HG02840 (cell line): ENCODE measurements at regions not wholly inside any gene's neighbourhood (a gene's known extent, or its start where the extent isn't known, plus 50 kb on each side); places are given as distances from the start of the nearest gene placed in this dataset.
"Not testable (repeated sequence)": the region's sequence is repeated elsewhere in the genome, so short reads cannot be mapped to it uniquely, and the experiment has no call there.

Experiments
- ATAC-seq: cut with Tn5 transposase; IDR thresholded peaks from one replicate; pipeline ENCODE4 v1.9.1; 2021; ENCODE audit warnings: mild to moderate bottlenecking, moderate library complexity, moderate number of reproducible peaks; ENCODE audit not compliant: unreplicated experiment, low FRiP score

DNA sequence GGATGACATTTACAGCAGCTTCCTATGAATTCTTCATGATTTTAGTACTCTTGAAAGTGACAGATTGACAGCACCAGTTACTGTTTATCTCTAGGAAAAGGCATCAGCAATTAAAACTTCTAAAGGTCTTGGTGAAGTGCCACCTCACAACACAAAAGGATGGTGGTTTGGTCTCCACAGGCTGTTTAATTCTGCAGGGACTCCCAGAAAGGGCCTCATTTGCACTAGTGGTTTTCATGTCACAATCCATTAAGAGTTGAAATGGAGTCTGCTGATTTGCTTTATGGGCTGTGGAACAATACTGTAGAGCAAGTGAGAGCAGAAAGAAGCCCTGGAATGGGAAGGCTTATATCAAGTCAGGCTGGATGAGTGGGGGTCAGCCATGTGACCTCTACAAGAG lies 225.3 kb upstream of the KCNMB2 start:
- no peak for ATAC-seq

DNA sequence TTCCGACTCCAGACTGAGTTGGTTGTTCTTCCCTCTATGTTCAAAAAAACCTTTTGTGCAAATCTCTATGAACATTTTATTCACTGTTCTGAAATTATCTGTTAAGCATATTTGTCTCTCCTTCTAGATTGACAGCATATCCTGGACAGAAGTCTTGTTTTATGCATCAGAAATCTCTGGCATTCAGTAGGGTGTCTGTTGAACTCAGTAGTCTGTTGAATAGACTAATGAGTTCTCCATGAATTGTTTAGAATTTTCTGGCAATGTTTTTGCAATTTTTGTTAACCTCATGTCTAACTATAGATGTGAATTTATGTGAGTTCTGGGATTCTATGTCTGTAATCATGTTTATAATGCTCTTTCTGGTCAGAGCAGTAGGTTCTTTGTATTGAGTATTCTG lies 222.5 kb upstream of the KCNMB2 start:
- no peak for ATAC-seq

DNA sequence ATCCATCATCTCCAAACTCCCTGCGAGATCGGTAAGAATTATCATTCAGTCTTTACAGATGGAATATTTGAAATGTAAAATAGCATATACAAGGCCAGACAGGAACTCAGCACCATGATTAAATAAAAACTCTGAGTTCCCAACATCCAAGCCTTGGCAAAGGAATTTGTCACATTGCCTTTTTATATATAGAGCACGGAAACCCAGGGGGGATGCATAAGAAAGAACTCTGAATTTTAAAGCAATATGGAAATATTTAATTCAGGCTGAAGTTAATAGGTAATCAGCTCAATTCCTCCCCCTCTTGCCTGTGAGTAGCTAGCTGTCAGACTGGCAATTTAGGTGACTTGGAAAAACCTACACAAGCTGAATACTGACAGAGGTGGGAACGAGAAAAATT lies 217.9 kb upstream of the KCNMB2 start:
- ATAC-seq = no peak

DNA sequence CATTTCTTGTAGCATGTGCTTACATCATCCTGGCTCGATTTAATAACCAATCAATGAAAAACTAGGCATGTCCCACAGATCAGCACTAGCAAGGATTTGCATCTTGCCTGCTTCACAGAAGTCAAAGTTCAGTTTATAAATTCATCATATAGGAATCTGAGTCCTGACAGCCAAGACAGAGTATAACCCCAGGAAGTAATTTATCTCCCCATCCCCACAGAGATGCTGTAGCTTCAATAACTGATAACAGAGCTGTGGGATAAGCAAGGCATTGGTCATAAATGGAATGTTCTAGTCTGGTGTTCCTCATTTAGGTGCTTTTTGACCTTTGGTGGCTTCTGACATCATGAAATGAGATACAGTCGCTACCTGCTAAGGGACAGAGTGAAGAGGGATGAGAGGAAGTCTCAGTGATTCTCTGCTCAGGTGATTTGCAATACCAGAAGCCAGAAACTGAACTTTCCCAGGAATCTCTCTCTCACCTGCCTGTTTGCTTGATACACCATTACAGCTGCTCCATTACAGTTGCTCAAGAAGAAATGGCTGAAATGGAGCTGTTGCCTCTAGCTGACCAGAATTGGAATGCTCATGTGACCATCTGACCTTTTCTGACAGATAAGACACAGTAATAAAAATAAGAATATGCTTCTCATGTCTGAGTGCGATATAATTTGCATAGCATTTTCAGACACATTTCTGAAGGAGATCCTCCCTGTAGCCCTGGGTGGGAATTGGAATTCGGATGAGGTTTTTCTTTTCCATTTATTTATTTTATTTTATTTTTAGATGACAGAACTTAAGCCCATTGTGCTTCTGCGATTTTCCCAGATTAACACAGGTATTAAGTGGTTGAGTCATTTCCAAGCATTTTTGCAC lies 217.1 kb upstream of the KCNMB2 start:
- no peak for ATAC-seq

DNA sequence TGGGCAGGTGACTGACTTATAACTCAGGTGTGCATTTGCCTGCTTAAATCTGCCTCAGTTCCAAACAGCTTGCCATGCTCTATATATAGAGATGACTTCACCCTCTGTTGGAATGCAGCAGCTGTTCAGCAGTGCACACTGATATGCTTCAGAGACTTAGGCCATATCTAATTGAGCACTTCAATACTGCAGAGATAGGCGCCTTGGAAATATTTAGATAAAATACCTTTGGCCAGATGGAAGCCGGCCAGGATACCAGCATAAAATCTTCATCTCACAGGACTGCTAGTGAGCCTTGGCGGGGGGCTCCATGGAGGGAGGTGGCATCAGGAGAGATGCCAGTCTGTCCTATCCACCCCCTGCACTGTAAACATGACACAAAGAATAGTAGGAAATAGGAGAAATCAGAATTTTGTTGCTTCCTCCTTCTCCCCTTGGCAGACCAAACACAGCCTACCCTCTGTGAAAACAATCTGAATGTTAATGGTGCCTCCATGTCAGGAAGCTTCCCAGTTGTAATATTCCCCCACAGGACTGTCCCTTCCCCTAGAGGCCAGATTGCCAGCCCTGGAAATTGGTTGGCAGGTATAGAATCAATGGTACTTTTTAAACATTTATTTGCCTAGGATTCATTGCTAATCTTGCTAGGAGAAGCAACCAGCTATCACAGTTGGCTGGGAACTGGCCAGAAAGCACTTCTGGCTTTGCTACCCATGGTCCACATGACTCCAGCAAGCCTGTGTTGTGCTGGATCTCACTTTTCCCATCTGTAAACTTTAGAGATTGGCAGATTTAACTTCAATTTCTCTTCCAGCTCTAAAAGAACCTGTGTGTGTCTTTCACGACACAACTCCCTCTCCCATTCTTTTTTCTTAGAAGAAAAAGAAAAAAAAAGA lies 215.5 kb upstream of the KCNMB2 start:
- ATAC-seq = no peak

DNA sequence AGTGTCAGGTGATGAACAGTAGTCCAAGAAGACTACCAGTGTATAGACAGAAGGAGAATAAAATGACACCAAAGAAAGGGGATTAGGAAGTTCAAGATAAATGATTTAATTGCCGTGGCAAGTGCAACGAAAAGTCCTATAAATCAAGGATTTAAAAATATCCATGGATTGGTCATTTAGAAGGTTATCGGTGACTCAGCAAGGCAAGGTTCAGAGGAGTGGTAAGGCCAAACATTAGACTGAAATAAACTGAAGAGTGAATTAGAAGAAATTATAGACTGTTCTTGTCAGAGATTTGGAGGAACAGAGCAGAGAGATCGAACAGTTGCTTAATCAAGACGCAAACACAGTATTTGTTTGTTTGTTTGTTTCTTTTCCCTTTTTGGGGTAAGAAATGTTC lies 211.9 kb upstream of the KCNMB2 start:
- no peak for ATAC-seq

DNA sequence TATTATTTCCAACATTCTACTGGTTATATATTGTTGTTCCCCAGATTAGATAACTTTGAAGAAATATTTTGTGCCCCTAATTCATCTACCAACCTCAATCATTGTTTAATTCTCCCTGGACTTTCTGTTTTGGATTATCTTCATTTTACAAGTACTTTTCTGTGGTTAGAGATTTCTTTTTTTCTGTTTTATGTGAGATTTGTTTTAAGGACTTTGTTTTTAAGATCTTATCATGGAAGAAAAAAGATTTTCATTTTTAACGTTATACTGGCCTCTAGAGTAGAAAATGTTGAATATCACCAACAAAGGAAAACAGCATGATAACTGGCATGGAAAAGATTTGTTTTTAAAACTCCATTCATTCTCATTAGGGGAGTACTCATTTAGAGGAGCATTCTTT lies 210.9 kb upstream of the KCNMB2 start:
- ATAC-seq = no peak

DNA sequence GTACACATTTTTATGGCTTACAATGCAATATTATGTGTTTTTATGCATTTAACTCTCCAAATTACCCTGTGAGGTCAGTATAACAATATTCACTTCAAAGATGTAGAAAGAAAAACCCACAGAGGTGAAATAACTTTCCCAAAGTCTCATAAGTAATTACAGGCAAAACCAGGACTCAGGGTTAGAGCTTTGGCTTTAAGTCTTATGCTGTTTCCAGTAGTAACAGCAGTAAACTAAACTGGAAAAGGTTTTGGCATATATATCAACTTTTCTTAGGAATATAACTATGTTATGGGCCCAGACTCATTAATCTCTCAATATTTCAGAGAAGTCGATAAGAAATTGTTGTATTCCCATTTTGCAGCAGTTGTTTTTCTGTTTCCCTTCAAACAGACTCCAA lies 206.3 kb upstream of the KCNMB2 start:
- ATAC-seq = no peak

DNA sequence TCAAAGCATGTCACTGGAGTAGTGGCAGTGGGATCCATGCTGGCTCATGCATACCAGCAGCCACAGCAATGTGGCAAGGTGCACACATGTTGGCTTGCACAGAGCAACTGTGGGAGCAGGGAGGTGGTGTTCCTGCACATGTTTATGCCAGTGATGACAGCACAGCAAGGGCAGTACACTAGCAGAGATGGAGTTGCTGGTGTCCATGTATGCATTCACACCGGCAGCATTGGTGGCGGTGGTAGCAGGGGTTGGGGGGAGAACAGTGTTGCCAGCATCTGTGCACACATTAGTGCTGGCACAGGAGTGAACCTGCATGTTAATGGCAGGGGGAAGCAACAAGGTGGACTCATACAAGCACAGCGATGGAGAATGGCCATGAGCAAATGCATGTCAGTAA lies 202.0 kb upstream of the KCNMB2 start:
- ATAC-seq = no peak

DNA sequence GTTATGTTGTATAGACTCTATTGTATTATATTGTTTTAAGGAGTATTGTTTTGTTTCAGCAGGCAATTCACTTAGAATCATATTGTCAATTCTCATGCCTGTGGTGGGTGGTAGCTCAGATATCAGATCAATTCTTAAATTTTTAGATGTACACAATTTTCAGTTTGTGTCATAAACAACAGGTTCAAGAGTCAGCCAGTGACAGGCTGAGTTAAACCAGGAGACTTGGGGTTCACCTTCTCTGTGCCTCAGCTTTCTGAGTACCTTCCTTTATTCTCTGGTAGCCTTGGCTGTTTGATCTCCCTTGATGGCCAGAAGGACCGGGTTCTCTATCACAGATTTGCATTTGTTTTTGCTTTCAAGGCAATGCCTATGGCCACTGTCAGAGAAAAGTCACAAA lies 199.9 kb upstream of the KCNMB2 start:
- no peak for ATAC-seq

DNA sequence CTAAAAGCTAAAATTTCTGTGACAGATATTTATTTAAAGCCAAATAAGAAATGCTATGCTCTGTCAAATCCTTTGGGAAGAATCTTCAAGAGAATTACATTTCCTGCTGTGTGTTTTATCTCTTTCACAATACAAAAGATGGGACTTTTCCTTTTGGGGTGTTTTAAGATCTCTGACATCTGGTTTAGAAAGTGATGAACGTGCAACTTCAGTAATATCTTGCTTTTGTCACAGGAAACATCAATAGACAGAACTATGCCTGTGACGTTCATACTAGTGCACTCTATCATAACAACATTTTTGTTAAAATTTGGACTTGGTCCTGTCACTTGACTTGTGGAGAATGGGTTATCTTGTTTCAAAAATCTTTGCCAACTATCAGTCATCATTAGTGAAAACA lies 195.7 kb upstream of the KCNMB2 start:
- no peak for ATAC-seq

DNA sequence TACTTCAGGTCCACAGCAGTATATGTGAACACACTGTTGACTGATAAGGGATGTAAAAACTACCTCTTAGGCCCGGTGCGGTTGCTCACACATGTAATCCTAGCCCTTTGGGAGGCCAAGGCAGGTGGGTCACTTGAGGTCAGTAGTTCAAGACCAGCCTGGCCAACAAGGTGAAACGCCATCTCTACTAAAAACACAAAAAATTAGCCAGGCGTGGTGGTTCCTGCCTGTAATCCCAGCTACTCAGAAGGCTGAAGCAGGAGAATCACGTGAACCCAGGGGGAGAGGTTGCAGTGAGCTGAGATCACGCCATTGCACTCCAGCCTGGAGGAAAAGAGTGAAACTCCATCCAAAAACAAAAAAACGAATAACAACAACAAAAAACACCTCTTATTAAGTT lies 194.6 kb upstream of the KCNMB2 start:
- no peak for ATAC-seq

DNA sequence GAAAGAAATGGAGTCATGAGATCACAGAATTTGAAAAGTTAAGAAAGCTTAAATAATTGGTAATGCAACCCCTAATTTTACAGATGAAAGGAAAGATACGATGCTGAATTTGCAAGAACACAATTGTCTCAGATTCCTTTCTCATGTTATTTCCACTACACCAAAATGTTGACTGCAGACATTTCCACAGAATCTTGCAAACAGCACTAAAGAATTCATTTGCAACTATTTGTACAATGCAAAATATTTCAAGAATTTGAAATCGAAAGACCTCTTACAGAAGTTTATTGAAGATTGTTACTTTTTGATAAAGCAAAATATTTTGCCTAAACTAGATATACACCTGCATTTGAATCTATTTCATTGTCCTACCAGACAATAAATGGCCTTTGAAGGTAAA lies 194.1 kb upstream of the KCNMB2 start:
- ATAC-seq = no peak

DNA sequence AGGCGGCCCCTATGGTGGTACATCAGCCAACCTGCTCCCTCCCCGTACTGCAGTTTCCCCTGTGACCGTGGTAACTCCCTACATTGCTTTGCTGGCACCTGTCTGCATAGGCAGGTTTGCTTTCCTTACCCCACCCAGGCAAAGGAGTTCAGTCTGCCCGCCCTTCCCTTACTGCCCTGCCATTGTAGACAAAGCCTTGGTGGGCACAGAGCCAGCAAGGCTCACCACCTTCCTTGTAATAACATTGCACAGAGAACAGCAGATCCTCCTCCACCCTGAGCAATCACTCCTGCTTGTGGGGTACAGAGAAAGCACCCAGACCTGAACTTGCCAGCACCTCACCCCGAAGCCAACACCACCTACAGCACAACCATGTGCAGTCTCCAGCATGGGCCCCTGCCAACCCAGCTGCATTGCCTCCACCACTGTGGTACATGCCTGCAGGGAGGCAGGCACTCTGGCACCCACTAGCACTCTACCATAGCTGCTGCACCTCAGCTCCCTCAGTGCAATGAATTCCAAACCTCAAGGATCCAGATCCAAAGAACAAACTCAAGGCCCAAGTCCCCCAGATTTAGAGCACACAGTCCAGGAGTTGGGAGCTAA lies 192.7 kb upstream of the KCNMB2 start:
- no peak for ATAC-seq

DNA sequence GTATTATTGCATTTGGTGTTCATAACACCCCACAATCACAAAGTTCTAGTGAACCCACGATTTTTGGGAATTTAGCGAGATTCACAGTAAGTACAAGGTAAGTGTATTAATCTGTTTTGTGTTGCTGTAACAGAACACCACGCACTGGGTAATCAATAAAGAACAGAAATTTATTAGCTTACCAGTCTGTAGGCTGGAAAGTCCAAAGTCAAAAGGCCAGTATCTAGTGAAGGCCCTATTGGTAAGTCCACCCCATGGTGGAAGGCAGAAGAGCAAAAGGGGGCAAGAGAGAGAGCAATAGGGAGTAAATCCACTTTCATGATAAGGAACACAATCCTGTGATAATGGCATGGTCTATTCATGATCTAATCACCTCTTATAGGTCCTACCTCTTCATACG lies 190.3 kb upstream of the KCNMB2 start:
- ATAC-seq = no peak

DNA sequence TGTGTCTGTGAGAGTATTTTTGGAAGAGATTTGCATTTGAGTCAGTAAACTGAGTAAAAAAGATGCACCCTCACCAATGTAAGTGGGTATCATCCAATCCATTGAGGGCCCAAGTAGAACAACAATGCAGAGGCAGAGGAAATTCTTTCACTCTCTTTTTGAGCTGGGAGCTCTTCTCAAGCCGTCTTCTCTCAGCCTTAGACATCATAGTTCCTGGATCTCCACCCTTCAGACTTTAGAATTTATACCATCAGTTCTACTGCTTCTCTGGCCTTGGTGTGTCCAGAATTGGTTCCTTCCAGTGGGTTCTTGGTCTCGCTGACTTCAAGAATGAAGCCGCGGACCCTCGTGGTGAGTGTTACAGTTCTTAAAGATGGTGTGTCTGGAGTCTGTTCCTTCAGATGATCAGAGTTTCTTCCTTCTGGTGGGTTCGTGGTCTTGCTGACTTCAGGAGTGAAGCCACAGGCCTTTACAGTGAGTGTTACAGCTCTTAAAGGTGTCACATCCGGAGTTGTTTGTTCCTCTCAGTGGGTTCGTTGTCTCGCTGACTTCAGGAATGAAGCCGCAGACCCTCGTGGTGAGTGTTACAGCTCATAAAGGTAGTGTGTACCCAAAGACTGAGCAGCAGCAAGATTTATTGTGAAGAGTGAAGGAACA lies 187.5 kb upstream of the KCNMB2 start:
- not testable (repeated sequence) for ATAC-seq

DNA sequence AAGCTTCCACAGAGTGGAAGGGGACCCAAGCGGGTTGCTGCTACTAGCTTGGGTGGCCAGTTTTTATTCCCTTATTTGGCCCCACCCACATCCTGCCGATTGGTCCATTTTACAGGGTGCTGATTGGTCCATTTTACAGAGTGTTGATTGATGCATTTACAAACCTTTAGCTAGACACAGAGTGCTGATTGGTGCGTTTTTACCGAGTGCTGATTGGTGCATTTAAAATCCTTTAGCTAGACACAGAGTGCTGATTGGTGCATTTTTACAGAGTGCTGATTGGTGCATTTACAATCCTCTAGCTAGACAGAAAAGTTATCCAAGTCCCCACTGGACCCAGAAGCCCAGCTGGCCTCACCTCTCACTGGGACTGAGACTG lies 187.0 kb upstream of the KCNMB2 start:
- ATAC-seq = not testable (repeated sequence)

DNA sequence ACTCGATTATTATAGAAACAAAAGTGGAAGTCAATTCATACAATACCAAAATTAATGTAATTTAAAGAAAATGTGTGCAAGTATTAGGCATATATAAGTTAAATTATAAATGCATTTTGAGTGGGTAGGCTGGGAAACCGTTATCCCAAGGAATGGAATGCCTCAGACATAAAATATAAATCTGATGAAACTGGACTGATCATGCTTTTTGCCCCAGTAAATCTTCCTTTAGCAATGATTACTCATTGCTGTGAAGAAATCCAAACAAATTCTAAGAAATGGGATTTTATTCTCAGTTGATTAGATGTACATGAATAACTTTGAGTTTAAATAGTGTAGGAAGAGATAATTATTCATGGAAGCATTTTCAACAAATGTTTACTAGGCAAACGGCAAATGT lies 185.5 kb upstream of the KCNMB2 start:
- ATAC-seq = no peak

DNA sequence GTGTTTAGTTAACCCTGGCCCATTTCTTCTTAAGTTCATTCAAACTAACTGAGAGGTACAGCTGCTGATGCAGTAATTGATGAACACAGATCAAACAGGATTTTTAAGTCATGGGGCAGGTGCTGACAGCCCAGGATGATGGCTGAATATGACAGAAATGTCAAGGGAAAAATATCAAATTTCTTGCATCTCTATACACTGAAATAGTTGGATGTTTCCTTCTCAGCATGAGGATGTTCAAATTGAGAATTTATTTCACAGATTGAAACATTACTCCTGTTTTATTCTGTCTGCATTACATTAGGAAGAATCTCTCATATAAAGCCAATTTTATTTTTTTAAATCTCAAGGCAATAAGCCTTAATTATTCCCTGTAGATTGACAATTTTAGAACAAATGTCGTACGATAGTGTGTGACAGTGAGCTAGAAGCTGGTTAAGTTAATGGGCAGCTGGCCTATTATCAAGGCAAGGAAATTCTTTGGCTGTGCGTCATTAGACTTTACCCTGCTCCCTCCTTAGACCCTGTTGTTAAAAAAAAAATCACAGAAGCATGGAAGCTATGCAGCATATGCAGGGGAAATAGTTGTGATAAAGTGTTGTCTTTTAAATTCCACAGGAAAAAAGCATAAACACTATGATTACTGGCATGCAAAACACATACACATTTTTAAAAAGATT lies 183.8 kb upstream of the KCNMB2 start:
- ATAC-seq = no peak

DNA sequence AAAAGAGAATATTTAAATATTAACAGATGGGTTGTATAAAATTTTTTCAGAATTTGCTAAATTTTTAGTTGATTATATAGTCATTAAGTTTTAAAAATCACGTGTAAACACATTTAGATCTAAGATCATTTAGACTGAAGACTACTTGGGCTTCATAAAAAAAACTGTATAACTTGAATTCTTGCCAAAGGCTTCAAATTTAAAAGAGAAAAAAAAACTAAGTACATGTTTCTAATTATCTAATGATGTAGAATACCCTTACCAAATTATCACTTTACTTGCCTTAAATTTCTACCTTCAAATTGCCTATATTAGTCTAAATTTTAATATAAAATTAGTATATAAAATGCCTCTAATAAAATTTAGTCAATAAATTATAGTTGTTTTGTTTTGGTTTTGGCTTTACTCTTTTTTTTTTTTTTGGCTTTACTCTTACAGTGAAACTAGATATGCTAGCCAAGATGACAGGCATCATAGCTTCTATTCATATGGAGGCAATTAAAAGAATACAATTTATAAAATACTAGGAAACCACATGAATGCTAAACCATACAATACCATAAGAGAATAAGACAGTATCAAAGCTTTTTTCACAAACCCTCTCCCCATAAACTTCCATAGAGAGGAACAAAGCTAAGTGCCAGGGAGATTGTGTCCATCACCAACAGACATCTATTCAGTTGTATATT lies 183.1 kb upstream of the KCNMB2 start:
- no peak for ATAC-seq
